ENCODE measurements at regions not wholly inside any gene's neighbourhood (a gene's known extent, or its start where the extent isn't known, plus 50 kb on each side); places are given as distances from the start of the nearest gene placed in this dataset.
A peak's percentile ranks its signal among the peaks of the same experiment; 100 is the strongest.

- TF ChIP-seq CTCF (IDR thresholded peaks at IDR 0.05), result peak; percentile 39
- TF ChIP-seq ZFX (IDR thresholded peaks at IDR 0.05; ENCODE audit: borderline replicate concordance), result no peak
Observed at GRCh38 chrX:94576367-94577004, 902.5 kb downstream of the FAM133A start.
